ENCODE measurements at regions not wholly inside any gene's neighbourhood (a gene's known extent, or its start where the extent isn't known, plus 50 kb on each side); places are given as distances from the start of the nearest gene placed in this dataset.
"Not testable (repeated sequence)": the region's sequence is repeated elsewhere in the genome, so short reads cannot be mapped to it uniquely, and the experiment has no call there.

DNA sequence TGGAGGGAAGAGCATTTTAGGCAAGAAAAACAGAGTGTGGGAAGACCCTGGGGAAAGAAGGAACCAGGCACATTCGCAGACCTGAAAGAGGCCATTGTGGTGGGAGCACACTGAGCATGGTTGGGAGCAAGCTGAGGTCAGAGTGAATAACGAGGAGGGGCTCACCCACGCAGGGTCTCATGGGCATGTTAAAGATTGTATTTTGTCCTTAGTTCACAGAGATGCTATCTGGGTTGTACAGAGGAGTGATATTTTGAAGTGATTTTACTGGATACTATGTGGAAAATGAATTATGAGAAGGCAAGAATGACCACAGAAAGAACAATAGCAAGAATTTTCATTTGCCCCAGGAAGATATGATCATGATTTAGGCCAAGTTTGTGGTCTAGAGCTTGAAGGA lies 578.3 kb upstream of the NR5A2 start:
- DNase-seq (ENCODE audit: low read depth), result no peak

DNA sequence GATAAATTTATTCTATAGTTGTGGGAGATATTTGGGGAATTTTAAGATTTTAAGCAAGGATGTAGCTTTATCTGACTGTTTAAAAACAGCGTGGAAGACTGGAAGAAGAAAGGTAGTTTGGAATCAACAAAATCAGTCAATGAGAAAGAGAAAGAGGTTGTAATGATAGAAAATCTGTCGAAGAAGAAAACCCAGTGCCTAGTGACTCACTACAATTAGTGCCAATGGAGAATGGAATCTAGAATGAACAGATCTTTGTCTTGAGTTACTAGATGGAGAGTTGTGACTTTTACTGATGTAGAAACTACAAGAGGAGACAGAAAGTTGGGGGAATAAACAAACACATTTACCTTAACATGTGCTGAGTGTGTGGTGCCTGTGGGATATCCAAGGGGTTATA lies 577.8 kb upstream of the NR5A2 start:
- no peak for DNase-seq (ENCODE audit: low read depth)

- DNase-seq (ENCODE audit: low read depth), result no peak
Measured at GRCh38 chr1:199452627-199453026, 574.9 kb upstream of the NR5A2 start.

DNA sequence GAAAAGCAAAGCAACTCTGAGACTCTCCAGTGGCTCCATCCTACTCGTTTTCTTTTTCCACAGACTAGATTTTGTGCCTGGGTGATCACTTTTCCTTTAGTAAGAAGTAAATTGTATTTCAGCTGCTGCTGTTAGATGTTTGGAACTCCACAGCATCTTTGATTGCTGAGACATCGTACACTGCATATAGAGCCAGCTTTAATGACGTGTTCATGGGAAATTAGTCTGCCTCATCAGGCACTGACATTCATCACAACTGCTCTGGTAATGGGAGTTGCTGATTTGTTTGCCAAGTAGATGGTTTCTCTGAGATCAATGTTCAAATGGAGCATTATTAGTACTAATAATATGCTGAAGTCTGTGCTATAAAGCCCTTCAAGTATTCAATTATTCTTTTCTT lies 573.8 kb upstream of the NR5A2 start:
- no peak for DNase-seq (ENCODE audit: low read depth)

DNA sequence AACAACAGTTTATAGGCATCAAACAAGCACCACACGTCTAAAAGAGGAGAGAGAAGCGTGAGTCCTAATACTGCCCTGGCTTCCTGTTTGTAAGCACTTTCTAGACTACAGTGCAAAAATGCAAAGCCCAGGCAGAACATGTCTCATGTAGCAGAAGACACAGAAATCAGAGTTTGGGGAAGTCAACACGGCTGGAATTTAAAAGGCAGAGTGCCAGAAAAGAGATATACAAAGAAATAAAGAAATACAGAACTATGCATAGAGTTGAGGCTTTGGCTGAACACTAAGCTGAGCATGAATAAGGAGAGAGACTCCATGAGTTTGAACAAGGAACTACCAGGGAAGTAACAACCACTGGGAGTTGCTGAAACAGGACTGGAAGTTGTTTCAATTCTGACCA lies 566.6 kb upstream of the NR5A2 start:
- no peak for DNase-seq (ENCODE audit: low read depth)

DNA sequence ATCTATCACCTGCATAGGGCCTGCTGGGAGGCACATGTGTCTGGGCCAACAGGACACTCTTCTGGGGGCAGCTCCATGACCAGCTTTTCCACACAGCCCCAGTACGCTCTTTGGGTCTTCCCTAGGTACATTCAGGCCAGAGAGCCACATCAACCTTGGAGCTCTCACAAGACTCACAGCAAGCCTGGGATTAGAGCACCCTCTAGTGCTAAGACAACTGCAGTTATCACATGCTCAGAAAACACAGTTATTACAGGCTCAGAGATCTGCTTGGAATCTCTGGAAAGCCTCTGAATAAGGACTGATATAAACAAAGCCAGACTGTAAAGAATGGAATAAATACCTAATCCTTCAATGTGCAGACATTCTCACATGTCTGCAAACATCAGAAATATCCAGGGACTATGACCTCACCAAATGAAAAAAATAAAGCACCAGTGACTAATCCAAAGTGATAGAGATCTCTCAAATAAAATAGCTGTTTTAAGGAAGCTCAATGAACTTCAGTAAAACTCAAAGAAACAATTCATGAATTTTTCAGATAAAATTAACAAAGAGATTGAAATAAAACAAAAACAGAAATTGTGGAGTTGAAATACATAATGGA lies 563.9 kb upstream of the NR5A2 start:
- no peak for DNase-seq (ENCODE audit: low read depth)

GRCh38 chr1:199466961-199467360 lies 560.5 kb upstream of the NR5A2 start:
- DNase-seq (ENCODE audit: low read depth), result no peak

- no peak for DNase-seq (ENCODE audit: low read depth)
Measured at GRCh38 chr1:199472018-199472417, 555.5 kb upstream of the NR5A2 start.

GRCh38 chr1:199472978-199473377 lies 554.5 kb upstream of the NR5A2 start:
- DNase-seq (ENCODE audit: low read depth), result no peak

- DNase-seq (ENCODE audit: low read depth), result no peak
Measured at GRCh38 chr1:199474738-199475137, 552.8 kb upstream of the NR5A2 start.

DNA sequence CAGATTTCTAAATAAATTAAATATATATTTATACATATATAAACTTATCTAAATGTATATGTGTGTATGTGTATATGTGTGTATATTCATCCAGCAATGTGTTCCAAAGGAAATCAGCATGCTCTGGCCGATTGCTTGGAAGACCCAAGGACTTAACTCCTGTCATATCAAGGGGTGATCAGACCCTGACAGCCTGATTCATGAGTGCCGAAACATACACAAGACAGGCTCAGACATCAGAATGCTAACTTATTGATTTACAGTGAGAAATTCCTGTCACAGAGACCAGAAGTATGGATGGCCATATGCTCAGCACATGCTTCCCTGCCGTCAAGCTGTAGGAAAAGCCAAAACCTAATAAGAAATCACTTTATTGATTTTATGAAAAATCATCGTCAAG lies 545.1 kb upstream of the NR5A2 start:
- no peak for DNase-seq (ENCODE audit: low read depth)

- no peak for DNase-seq (ENCODE audit: low read depth)
Measured at GRCh38 chr1:199489594-199489993, 537.9 kb upstream of the NR5A2 start.

- no peak for DNase-seq (ENCODE audit: low read depth)
Measured at GRCh38 chr1:199490769-199491527, 536.6 kb upstream of the NR5A2 start.

DNA sequence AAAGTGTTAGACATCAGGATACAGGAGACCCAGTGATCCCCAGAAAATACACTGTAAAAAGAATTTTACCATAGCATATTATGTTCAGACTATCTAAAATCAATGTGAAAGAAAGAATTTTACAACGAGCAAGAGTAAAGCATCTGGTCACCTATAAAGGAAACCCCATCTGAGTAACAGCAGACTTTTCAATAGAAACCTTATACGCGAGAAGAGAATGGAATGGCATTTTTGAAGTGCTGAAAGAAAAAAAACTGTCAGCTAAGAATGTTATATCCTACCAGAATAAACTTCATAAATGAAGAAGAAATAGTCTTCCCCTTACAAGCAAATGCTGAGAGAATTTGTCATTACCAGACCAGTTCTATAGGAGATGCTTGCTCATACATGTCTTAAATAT lies 532.1 kb upstream of the NR5A2 start:
- no peak for DNase-seq (ENCODE audit: low read depth)

DNA sequence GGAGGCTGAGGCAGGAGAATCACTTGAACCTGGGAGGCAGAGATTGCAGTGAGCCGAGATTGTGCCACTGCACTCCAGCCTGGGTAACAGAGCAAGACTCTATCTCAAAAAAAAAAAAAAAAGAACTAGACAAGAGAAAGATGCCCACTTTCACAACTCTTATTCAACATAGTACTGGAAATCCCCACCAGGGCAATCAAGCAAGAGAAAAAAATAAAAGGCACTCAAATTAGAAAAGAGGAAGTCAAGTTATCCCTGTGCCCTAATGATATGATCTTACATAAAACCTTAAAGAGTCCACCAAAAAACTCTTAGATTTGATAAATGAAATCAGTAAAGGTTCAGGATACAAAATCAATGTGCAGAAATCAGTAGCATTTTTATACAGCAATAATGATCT lies 528.7 kb upstream of the NR5A2 start:
- not testable (repeated sequence) for DNase-seq (ENCODE audit: low read depth)

DNA sequence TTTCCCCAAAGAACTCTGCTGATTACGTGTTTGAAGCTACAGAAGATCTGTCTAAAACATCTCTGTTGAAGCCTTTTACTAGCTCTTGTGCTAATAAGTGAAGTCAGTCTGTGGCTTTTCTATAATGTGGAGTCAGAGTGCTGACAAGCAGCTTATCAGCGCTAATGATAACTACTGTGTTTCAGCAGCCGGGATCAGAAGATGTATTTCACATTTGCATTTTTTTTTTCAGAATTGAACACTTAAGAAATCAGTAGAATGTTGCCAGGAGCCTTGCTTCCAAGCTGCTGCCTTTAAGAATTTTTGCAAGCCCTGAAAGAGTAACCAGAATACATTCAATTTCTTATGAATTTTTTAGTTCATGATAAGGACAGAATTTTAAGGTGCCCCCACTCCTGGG lies 519.4 kb upstream of the NR5A2 start:
- no peak for DNase-seq (ENCODE audit: low read depth)

- DNase-seq (ENCODE audit: low read depth), result no peak
Measured at GRCh38 chr1:199508653-199509052, 518.9 kb upstream of the NR5A2 start.

- DNase-seq (ENCODE audit: low read depth), result no peak
Measured at GRCh38 chr1:199509456-199509855, 518.1 kb upstream of the NR5A2 start.

DNA sequence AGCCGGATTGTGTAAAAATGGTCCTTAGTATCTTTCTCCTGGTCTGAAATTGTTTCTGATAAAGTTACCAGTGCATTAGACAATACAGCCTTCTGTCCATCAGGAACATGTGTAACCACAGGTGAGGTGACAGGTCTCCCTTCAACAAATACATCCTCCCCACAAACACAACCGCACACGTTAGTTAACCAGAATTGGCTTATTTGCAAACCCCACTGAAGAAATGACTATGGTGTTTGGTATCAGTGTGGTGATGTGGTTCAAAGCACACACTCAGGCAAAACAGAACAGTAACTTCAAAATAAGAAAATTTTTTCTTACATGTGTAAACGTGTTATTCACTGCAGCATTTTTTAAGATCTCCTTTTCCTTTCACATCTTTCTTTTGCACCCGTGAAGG lies 517.2 kb upstream of the NR5A2 start:
- no peak for DNase-seq (ENCODE audit: low read depth)

GRCh38 chr1:199512037-199512710 lies 515.3 kb upstream of the NR5A2 start:
- DNase-seq (ENCODE audit: low read depth), result no peak

DNA sequence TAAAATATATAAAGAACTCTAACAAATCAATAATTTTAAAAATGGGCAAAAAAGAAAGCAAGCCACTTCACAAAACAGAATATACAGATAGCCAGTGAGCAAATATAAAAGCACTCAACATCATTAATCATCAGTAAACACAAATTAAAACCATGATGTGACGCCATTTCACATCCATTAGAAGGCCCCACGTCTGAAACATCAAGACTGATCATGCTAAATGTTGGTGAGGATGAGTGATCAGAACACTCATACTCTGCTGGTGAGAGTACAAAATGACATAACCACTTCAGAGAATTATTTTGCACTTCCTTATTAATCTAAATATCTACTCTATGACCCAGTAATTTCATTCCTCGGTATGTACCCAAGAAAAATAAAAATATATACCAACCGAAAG lies 512.2 kb upstream of the NR5A2 start:
- no peak for DNase-seq (ENCODE audit: low read depth)

DNA sequence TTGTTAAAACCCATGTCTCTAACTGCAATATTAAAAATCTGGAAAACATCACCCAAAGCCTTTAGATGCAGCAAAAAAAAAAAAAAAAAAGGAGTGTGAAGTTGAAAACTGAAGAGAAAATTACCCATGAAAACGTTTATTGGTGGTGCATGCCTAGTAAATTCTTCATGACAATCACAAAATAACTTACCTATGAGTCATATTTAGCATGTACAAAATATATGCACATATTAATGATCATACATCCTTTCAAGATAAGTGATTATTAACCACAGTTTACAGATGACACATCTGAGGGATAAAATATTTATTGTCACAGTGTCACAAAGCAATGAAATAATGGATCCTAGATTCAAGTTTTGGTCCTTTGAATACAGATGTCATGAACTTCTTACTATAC lies 505.2 kb upstream of the NR5A2 start:
- DNase-seq (ENCODE audit: low read depth), result no peak

DNA sequence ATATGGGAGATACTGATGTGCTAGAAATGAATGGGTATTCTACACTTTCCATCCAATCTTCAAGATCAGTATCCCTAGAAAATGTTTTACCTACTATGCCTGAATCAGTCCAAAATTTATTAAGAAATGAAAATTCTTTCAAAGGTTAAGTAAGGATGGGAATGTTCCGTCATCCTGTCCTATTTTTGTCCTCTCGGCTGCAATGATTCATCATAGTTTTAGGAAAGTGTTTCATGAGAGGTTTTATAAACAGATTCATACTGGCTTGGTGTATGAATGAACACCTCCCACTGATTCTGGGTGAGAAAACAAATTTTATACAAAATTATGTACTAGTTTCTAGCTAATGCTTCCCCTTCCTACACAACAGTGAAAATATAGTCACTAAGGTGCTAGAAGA lies 504.6 kb upstream of the NR5A2 start:
- DNase-seq (ENCODE audit: low read depth), result no peak

DNA sequence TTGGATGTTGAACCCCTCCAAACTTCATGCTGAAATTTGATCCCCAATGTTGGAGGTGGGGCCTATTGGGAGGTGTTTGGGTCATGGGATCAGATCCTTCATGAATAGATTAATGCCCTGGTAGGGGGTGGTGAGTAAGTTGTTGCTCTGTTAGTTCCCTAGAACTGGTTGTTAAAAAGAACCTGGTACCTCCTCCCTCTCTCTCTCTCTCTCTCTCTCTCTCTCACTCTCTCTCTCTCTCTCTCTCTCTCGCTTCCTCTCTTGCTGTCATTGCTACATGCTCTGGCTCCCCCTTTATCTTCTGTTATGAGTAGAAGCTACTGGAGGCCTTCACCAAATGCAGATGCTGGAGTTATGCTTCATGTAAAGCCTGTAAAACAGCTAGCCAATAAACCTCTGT lies 498.2 kb upstream of the NR5A2 start:
- no peak for DNase-seq (ENCODE audit: low read depth)
